Uterus (tissue), 2 donors: ENCODE measurements at regions not wholly inside any gene's neighbourhood (a gene's known extent, or its start where the extent isn't known, plus 50 kb on each side); places are given as distances from the start of the nearest gene placed in this dataset.
"Not testable (repeated sequence)": the region's sequence is repeated elsewhere in the genome, so short reads cannot be mapped to it uniquely, and the experiment has no call there.

Source experiments
- CTCF ChIP-seq, 4 experiments: fragments of 200-600 bp in 2 of 4; fragments of 450-650 bp in 2 of 4; sonication (generic) in 2 of 4; IDR thresholded peaks; one replicate each; pipeline ENCODE4 v1.5.1; 2016 to 2019; ENCODE audit warnings: antibody characterized with exemption in 4 of 4, mild to moderate bottlenecking in 2 of 4, moderate library complexity in 1 of 4
- POLR2A ChIP-seq, 2 donors: fragments of 450-650 bp; IDR thresholded peaks; one replicate each; pipeline ENCODE4 v1.6.1; 2016; ENCODE audit warnings: antibody characterized with exemption in 2 of 2, mild to moderate bottlenecking in 1 of 2, moderate library complexity in 1 of 2

- TF ChIP-seq CTCF, POLR2A (IDR thresholded peaks at IDR 0.05): not testable (repeated sequence)
Measured at GRCh38 chr17:31611053-31611452, 219.6 kb downstream of the RAB11FIP4 start.
